ELR (cell line): ENCODE measurements at regions not wholly inside any gene's neighbourhood (a gene's known extent, or its start where the extent isn't known, plus 50 kb on each side); places are given as distances from the start of the nearest gene placed in this dataset.
"Not testable (repeated sequence)": the region's sequence is repeated elsewhere in the genome, so short reads cannot be mapped to it uniquely, and the experiment has no call there.

ENCODE experiments used
- DNase-seq: peaks from one replicate; pipeline ENCODE4 v3.0.0-alpha.2; 2015; ENCODE audit warnings: low read depth

GRCh38 chr3:55297245-55297644, 189.9 kb downstream of the WNT5A start:
- DNase-seq = no peak

GRCh38 chr3:55296791-55297190, 190.3 kb downstream of the WNT5A start:
- DNase-seq = no peak

DNA sequence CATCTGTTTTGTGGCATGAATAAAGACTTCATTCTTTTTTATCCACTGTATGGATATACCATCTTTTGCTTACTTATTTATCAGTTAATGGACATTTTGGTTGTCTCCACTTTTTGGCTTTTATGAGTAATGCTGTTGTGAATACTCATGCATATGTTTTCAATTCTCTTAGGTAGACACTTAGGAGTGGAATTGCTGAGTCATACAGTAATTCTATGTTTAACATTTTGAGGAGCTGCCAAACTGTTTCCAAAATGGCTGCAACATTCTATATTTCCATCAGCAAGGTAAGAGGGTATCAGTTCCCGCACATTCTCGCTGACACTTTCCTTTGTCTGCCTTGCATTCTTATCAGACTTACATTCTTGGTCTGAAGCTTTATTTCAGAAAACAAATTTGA, 191.1 kb downstream of the WNT5A start:
- peak; percentile 32 for DNase-seq

- DNase-seq = no peak
Measured at GRCh38 chr3:55294557-55294956, 192.5 kb downstream of the WNT5A start.

GRCh38 chr3:55292360-55292759, 194.7 kb downstream of the WNT5A start:
- DNase-seq = no peak

- no peak for DNase-seq
Measured at GRCh38 chr3:55288657-55289056, 198.4 kb downstream of the WNT5A start.

DNA sequence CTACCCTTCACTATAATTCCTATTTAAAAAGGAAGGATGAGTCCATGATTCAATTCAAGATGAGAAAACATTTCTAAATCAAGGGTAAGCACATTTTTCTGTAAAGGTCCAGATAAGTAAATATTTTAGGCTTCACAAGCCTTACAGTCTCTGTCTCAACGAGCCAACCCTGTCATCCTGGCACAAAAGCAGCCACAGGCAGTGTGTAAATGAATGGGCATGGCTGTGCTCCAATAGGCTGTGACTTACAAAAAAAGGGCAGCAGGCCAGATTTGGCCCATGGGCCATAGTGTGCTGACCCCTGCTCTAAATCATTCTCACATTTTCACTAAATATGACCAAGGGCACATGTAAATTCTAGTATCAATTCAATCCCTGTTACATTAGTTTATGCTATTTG, 200.4 kb downstream of the WNT5A start:
- DNase-seq = no peak

GRCh38 chr3:55285156-55285555, 201.9 kb downstream of the WNT5A start:
- DNase-seq = no peak

- no peak for DNase-seq
Measured at GRCh38 chr3:55283441-55283925, 203.6 kb downstream of the WNT5A start.

- DNase-seq = no peak
Measured at GRCh38 chr3:55282994-55283393, 204.1 kb downstream of the WNT5A start.

GRCh38 chr3:55272031-55272645, 215.0 kb downstream of the WNT5A start:
- no peak for DNase-seq

DNA sequence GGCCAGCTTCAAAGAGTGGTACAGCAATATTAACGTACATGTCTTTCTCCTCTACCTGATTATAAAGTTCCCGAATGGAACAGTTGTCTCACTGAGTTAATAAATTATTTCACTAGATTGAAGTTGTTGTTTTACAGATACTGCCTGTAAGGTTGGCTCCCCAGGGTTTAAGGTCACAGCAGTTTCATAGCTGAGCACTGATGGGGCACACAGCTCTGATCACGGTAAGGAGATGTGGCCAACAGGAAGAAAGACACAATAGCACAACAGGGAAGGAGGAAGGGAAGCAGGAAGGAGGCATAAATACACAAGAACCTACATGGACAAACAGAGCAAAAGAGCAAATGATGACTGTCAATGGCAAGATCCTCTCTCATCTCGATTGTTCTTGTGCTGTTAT, 215.6 kb downstream of the WNT5A start:
- DNase-seq = no peak

- DNase-seq = peak; percentile 50
Measured at GRCh38 chr3:55270976-55271375, 216.1 kb downstream of the WNT5A start.

DNA sequence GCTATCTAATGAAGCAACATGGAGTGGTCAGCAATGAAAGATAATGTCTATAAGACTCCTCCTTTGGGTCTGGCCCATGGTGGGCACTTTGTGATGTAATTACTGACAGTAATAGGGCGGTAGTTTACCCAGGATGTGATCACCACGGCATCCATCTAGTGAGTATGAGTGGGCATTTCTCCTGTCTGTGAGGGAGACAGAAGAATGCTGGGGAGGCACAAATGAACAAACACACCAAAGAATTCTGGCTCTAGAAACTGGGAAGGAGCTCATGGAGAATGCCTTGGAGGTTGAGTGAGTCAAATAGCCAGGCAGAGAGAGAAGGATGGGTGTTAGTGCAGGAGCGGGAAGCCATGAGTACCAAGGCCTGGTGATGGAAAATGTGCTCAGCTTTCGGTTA, 217.5 kb downstream of the WNT5A start:
- no peak for DNase-seq

DNA sequence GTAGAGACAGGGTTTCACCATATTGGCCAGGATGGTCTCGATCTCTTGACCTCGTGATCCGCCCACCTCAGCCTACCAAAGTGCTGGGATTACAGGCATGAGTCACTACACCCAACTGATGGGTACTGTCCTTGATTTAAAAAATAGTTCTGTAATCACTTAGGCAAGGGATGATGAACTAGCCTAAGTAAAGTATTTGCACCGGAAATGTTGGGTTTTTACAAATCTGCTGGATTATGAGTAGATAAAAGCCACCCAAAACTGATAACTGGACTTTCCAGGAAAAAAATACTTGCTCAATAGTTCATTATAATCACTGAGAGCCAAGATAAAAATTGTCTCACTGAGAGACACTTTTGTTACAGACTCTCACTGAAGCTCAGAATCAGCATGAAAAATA, 218.0 kb downstream of the WNT5A start:
- DNase-seq = no peak

- peak; percentile 56 for DNase-seq
Measured at GRCh38 chr3:55267206-55267930, 219.7 kb downstream of the WNT5A start.

GRCh38 chr3:55264919-55265318, 222.2 kb downstream of the WNT5A start:
- DNase-seq = peak; percentile 31

GRCh38 chr3:55252921-55253320, 234.2 kb downstream of the WNT5A start:
- peak; percentile 11 for DNase-seq

DNA sequence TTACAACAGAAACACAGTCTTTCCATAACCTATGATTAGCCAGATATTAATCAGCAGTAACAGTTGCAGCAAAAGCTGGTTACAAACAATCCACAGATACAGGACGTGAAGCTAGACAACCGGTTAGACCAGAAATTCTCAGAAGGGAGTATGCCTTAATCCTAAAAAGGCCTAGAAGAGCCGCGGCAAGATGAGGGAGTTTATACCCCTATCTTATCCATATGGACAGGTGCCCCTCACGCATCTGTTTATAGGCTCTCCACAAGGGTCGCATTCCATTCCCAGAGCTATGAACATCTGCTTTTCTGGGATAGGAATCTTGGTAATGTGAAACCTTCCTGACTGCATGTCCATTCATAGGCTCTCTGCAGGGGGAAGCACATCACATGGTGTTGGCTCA, 237.9 kb downstream of the WNT5A start:
- not testable (repeated sequence) for DNase-seq

DNA sequence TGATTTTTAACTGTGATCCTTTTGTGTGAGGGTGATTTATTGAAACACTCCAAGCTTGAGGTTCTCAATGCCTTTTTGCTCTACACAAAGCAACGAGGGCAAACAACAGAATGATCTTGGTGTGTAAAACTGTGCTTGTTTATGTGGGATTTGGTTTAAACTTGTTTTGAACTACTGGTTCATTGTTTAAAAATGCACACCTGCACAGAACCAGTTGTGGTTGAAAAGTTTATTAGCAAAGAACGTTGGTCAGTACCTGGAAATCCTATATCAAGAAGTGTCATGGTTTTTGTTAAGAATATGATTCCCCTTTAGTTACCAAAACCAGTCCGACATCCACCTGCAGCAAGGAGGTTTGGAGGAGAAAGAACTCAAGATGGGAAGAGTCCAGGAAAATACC, 239.4 kb downstream of the WNT5A start:
- DNase-seq = no peak

GRCh38 chr3:55246033-55246432, 241.1 kb downstream of the WNT5A start:
- DNase-seq = no peak

- DNase-seq = no peak
Measured at GRCh38 chr3:55245351-55245750, 241.8 kb downstream of the WNT5A start.

DNA sequence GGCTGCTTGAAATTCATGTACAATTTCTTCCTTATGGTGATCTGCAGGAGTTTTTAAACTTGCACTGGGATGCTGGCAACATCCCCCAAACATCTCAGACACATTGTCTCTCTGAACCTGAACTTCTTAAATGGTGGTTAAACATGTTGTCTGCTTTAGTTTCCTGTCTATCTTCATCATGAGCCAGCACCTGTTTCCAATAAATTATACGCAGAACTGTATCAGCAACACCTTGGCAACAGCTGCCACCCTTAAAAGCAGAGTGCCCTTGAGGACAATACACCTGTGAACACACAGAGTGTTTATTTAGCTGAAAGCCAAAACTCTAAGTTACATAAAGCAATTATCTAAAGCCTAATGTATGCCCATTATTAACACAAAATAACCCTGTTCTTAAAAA, 242.9 kb downstream of the WNT5A start:
- no peak for DNase-seq

DNA sequence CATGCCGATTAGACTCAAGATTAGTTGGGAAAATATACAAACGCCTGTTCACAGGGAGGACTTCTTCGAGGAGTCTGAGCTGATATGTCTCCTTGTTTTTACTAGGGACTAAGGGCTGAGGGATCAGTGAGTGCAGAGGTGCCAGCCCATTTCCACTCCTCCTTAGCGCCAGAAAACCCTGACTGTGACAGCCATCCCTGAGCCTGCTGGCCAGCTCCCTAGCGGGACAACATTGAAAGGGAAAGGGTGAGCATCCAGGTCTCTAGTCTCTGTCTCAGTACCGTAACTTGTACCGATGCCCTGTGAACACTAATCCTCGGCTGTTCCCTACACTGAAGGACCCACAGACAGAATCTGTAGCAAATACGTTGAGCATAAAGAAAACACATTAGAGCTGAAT, 243.4 kb downstream of the WNT5A start:
- no peak for DNase-seq
